ENCODE measurements at regions not wholly inside any gene's neighbourhood (a gene's known extent, or its start where the extent isn't known, plus 50 kb on each side); places are given as distances from the start of the nearest gene placed in this dataset.

DNA sequence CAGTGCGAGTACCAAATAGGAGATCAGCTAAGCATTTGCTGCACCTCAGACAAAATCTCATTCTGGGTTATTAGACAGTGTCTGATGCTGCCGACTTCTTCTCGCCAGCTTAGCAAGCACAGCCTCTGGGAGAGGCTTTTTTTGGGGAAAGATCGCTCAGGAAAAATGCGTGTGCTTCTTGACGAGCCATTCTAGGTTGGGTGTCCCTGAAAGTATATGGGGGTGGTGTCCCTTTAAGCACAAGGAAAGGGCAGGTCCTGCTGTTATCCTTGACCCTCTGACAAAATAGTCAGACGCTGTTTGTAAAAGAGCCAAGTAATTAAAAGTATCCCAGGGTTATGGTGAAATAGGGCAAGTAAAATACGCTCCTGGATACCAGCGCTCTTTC is 540.1 kb upstream of the FZD8 start:
- DNase-seq (ENCODE audit: low spot score): no peak

- DNase-seq (ENCODE audit: low spot score): no peak
These were observed 539.5 kb upstream of the FZD8 start for GRCh38 chr10:36181426-36182178.

GRCh38 chr10:36178616-36179015 is 536.5 kb upstream of the FZD8 start:
- DNase-seq (ENCODE audit: low spot score): no peak

DNA sequence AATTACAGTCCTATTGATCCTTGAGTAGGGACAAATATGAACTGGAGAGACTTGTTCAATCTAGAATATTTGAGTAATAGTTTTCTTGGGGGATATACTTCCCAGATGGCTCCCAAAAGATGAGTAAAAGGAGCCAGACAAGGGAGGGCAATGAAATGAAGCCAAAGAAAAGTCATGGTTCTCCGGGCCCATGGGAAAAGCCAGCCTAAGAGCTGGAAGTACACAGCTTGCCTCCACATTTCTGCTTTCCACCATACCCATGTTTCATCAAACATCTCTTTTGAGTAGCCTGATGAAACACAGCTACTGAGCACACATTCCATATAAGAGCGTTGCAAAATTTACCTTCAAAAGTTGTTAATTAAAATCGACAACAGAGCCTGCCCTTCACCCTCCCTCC is 535.0 kb upstream of the FZD8 start:
- DNase-seq (ENCODE audit: low spot score): no peak

- DNase-seq (ENCODE audit: low spot score): no peak
These were observed 533.9 kb upstream of the FZD8 start for GRCh38 chr10:36175954-36176353.

DNA sequence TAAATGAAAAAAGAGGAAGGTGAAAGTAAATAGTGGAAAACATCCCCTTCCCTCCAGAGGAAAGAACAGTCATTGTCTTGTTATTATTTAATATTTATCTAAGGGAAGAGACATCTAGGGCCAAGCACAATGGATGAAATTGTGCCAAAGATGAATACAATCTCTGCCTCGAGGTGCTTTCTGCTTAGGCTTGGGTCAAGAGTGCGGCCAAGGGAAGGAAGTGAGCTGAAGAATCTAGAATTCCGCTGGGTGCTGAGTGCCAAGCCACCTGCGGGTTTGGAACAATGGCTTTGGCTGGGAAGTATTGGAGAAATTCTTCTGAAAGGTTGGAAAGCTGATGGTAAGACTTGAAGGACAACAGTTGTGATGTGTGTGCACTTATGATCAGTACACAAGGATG is 531.3 kb upstream of the FZD8 start:
- DNase-seq (ENCODE audit: low spot score): no peak

DNA sequence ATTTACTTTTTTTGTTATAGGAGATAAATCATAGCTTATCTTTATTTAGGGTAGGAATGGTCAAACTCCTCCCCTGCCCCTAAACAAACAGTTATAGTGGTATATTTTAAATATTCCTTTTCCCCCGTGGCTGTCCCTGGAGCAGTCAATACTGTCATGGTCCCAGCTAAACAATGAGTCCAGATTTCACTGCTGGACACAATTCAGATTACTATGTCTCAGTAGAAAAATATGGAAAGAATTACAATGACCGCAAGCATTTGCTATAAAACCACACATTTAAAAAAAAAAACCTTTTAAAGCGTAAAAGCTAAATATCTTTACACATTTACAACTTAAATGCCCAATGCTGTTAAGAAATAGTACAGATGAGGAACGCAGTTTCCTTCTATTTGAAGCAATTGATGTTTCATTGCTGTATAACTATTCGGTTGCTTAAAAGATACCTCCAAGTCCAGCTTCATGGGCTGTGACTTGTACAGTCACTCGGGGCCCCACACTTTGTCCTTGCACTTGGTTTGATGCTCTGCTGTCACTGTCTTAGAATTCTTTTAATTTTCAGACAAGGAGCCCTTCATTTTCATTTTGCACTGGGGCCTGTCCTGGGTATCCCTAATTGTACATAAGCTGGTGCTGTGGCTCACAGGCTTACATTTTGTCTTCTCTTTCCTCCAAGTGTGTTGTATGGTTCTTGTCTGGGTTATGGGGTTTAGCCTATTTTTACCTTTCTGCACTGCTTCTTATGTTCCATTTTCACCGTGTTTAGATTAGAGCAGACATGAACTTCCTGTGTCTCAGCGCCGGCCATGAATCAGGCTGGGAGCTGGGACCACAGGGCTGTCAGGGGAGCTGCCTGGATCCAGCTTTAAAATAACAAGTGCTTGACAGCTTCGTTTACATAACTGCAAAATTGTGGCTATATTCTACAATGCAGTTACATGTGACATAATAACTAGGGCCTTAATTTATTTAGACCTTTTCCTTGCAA is 530.2 kb upstream of the FZD8 start:
- no peak for DNase-seq (ENCODE audit: low spot score)

DNA sequence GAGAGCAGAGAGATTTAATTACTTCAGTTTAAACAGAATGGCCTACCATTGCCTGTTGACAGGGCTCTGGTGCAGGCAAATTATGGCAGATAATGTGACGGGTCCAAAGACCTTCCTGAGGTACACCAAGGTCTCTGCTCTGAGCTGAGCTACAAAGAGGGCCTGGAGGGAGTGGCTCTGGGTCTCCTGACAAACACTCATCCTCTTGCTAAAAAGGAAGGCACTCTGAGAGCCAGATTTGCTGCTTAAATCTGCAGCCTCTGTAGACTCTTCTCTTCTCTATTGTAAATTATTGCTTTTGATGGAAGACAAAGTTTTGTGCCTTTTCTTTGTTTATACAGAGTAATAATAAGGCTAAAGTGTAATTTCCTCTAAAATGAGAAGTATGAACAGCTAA is 529.5 kb upstream of the FZD8 start:
- no peak for DNase-seq (ENCODE audit: low spot score)

DNA sequence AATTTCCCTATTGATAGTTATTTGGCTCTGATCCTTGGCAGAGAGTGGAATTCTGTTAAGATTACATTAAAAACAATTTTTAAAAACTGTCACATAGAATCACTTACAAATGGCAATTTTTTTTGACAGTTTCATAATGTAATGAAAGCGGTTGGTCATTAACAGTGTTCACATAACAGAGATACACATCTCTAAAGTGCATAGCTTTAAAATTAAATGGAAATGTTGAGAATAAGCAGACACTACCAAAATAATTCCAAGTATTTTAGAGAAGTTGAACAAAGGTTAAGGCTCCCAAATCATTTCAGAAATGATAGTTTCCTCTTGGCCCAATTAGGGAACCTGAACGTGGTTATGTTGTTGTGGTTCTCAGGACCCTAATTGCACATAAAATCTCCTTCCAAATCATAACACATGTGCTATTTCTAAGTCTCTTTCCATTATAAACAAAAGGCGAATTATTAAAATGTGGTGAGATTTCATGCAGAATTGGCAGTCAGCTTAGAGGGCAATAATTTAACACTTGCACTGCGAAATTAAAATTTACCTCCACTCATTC is 528.9 kb upstream of the FZD8 start:
- DNase-seq (ENCODE audit: low spot score): no peak

GRCh38 chr10:36170142-36170719 is 528.1 kb upstream of the FZD8 start:
- DNase-seq (ENCODE audit: low spot score): no peak

DNA sequence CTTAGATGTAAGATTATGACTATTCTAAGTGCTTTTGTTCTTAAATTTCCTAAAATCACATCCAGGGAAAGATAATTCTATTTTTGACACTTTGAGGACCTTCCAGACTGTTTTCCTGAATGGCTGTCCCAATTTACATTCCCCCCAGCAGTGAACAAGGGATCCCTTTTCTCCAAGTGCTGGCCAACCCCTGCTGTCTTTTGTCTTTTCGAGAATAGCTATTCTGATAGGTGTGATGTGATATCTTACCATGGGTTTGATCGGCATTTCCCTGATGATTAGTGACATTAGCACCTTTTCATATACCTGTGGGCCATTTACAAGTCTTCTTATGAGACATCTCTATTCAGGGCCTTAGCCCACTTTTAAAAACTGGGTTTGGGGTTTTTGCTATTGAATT is 526.7 kb upstream of the FZD8 start:
- no peak for DNase-seq (ENCODE audit: low spot score)

DNA sequence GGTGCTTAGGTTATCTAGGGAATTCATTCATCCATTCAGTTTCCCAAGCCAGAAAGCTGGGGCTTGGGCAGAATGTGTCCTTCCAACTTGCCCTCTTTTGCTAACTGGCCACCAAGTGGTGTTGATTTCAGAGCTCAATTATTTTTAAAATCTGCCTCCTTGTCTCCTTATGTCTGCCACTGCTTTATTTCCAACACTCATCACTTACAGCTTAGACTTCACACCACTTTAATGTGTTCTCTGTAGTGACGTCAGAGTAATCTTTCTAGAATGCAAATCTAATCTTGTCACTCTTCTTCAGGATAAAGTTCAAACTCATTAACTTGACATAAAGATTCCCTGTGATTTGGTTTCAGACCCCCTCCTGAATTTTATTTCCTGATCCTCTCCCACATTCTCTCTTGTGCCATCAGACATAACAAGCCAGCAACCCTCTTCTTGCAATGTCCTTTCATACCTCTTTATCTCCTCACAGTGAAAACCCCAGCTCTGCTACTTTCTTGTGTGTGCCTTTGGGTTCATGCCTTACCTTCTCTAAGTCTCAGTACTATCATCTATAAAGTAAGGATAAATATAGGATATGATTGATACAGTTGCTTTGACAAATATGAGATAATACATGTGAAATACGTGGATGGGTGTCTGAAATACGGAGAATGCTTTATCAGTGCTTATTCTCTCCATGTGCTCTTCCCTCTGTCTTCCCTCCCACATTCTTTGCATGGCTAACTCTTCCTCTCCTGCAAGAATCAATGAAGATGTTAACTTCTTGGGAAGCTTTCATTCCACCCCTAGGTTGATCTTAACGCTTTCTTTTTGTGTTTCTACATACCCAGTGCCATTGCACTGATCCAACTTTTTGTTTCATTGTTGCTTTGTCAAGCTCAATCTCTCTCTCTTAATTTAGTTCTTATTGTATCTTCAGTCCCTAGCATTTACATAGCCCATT is 522.7 kb upstream of the FZD8 start:
- DNase-seq (ENCODE audit: low spot score): no peak

DNA sequence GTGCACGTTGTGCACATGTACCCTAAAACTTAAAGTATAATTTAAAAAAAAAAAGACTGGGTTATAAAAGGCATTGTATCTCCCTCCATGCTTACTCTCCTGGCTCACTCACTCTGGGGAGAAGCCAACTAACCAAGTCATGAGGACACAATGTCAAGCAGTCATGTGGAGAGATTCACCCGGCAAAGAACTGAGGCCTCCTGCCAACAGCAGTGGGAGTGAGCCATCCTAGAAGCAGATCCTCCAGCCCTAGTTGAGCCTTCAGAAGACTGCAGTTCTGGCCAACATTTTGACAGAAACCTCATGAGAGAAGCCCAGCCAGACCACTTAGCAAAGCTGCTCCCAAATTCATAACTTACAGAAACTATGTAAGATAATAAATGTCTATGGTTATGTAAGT is 521.7 kb upstream of the FZD8 start:
- DNase-seq (ENCODE audit: low spot score): no peak

DNA sequence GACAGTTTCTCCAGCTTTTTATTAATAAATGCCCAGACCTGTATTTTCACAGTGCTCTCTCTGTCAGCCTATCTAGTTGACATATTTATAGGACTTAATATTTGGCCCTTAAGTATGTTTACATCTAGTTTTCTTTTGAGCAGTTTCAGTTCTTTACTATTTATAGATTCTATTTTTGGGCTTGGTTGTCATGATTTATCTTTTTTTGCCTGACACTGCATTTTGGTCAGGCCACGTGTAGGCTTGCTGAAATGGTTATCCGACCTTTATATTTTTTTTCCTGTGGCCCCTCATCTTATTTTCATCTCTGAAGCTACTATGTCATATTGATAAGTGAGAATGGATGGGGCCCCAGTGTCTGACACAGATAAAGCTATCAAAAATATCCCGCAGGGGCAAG is 515.4 kb upstream of the FZD8 start:
- DNase-seq (ENCODE audit: low spot score): no peak

DNA sequence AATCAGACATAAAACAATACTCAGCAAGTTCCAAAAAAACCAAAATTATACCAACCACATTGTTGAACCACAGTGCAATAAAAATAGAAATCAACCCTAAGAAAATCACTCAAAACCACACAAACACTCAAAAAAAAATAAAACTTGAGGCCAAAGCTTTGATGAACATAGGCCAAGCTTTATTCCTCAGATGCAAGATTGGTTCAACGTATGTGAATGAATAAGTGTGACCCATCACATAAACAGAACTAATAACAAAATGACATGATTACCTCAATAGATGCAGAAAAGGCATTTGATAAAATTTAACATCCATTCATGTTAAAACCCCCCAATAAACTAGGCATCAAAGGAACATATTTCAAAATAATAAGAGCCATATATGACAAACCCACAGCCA is 506.1 kb upstream of the FZD8 start:
- DNase-seq (ENCODE audit: low spot score): no peak

DNA sequence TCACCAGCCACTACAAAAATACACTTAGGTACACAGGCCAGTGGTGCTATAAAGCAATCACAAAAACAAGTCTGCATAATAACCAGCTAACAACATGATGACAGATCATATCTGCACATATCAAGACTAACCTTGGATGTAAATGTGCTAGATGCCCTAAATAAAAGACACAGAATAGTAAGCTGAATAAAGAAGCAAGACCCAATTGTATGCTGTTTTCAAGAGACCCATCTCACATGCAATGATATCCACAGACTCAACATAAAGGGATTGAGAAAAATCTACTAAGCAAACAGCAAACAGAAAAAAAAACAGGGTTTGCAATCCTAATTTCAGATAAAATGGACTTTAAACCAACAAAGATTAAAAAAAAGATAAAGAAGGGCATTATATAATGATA is 505.4 kb upstream of the FZD8 start:
- no peak for DNase-seq (ENCODE audit: low spot score)

DNA sequence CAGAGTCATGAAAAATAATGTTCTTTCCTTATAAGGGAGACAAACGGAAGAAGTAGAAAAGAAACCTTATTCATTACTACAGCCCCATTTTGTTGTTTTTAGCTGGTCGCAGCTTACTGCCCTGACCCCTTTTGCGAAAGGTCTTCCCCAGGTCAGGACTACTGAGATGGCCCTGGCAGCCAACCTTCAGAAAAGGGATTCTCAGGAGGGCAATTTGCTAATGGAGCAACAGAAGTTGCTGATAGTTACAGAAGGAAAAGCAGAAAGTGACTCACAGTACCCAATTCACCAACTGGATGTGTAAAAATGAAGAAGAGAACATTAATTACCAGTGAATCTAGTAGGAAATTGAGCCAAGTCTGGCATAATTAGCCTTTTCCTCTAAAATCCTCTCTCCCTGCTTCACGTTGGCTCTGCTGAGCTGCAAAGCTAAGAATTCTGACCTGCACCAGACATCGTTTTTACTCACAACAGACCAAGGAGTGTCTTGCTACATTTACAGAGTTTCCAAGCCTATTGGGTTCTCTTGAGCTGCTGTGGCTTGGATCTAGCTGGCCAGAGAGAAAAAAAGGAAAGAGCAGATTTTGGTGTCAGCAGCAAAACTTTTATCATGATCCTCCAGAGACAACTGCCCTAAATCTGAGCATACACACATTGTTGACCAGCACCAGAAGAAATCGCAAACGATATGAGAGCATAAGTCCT is 499.9 kb upstream of the FZD8 start:
- no peak for DNase-seq (ENCODE audit: low spot score)

DNA sequence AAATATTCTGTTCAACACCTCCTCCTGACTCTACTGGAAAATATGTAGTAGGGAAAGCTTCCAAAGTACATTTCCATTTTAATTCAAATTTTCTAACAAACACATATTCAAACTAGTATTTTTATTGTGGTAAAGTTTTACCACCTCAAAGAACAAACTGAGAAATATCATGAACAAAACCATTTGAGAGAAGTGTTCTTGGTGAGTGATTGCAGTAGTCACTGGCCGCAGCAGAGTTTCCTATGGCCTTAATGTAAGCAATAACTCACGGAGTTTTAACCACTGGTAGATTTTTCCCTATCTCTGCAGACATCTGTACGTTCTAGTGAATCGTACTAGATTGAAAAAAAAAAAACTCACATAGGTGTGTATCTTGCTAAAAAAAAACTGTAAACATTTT is 487.0 kb upstream of the FZD8 start:
- no peak for DNase-seq (ENCODE audit: low spot score)

GRCh38 chr10:36126076-36126475 is 484.0 kb upstream of the FZD8 start:
- DNase-seq (ENCODE audit: low spot score): no peak

GRCh38 chr10:36119455-36119854 is 477.4 kb upstream of the FZD8 start:
- DNase-seq (ENCODE audit: low spot score): no peak
